ENCODE measurements at regions not wholly inside any gene's neighbourhood (a gene's known extent, or its start where the extent isn't known, plus 50 kb on each side); places are given as distances from the start of the nearest gene placed in this dataset.

DNA sequence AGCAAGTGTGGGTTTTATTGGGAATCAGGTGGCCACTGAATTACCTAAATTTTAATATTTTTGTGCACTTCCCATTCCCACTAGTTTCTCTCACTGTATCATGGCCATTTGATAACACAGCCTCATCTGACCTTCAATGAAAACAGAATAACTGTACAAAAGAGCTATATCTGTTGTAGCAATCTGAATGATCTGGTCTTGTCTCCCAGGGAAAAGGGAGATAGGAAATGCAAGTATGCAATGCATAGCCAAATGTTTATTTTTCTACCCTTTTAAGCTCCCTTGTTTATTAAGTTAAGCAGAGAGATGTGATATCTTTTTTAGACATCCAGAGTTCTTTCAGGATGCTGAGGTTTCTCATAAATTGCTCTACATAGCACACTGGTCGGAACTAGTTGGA lies 288.3 kb upstream of the CLINT1 start:
- DNase-seq (ENCODE audit: low read depth) = no peak
- no peaks in the 10 kb centered on the region for H3K36me3 ChIP-seq (ENCODE audit: control insufficient read depth, insufficient read depth, low read length)
- CTCF ChIA-PET = no interaction called here
- POLR2A ChIA-PET = no interaction called here
- TF ChIP-seq, protein P1, sequence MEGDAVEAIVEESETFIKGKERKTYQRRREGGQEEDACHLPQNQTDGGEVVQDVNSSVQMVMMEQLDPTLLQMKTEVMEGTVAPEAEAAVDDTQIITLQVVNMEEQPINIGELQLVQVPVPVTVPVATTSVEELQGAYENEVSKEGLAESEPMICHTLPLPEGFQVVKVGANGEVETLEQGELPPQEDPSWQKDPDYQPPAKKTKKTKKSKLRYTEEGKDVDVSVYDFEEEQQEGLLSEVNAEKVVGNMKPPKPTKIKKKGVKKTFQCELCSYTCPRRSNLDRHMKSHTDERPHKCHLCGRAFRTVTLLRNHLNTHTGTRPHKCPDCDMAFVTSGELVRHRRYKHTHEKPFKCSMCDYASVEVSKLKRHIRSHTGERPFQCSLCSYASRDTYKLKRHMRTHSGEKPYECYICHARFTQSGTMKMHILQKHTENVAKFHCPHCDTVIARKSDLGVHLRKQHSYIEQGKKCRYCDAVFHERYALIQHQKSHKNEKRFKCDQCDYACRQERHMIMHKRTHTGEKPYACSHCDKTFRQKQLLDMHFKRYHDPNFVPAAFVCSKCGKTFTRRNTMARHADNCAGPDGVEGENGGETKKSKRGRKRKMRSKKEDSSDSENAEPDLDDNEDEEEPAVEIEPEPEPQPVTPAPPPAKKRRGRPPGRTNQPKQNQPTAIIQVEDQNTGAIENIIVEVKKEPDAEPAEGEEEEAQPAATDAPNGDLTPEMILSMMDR (IDR thresholded peaks at IDR 0.05; ENCODE audit: insufficient read depth, low read depth, low read length) = no peak
- H3K4me3 ChIP-seq (ENCODE audit: low read depth, low read length) = no peak overlapping the region
- no peaks in the 10 kb centered on the region for H3K27me3 ChIP-seq (ENCODE audit: control insufficient read depth, insufficient read depth, low read length)

DNA sequence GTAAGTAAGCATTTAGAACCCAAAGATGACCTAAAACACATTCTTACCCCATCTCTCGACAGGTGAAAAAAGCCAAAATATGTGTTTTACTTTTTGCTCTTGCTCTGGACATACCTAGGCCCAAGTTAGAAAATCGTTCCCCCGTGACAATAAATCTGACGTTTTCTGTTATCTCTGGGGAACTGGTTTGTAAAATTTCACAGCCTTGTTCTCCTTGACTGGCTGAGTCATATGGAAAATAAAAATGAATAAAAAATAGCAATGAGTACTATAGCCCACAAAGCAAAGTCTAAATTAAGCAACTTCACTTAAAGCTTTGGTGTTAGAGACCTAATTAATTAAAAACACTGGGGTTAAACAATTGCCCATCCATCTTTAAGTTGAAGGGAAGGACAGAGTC lies 286.9 kb upstream of the CLINT1 start:
- H3K36me3 ChIP-seq (ENCODE audit: control insufficient read depth, insufficient read depth, low read length) = no peaks in the 10 kb centered on the region
- DNase-seq (ENCODE audit: low read depth) = no peak
- TF ChIP-seq, protein P1 (IDR thresholded peaks at IDR 0.05; ENCODE audit: insufficient read depth, low read depth, low read length) = no peak
- no peak overlapping the region for H3K4me3 ChIP-seq (ENCODE audit: low read depth, low read length)
- POLR2A ChIA-PET = no interaction called here
- CTCF ChIA-PET = no interaction called here
- H3K27me3 ChIP-seq (ENCODE audit: control insufficient read depth, insufficient read depth, low read length) = no peaks in the 10 kb centered on the region

DNA sequence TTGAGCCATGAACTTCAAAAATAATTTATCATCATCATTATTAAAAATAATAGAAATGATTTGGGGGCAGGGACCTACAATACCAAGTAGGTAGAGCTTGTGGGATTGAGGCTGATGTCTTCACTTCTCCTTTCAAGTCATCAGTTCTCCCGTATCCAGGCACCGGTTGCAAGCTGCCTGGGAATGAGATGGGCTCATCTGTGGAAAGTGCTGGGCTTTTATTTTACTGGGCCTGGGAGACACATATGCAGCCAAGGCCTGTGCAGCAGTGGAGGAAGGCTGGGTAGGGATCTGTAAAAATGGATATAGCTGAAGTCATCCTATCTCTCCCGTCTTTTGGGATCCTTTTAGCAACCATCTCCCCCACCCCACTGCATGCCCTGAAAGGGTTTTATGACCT lies 284.1 kb upstream of the CLINT1 start:
- Histone ChIP-seq H3K36me3 (ENCODE audit: control insufficient read depth, insufficient read depth, low read length) (no peaks in the 10 kb centered on the region), H3K27me3 (ENCODE audit: control insufficient read depth, insufficient read depth, low read length) (no peaks in the 10 kb centered on the region), H3K4me3 (ENCODE audit: low read depth, low read length) (no peak overlapping the region)
- ChIA-PET POLR2A (no interaction called here), CTCF (interaction anchor here (1.0 kb wide), 1 partner anchor 68 kb away, joined by 3 read pairs; no protein-coding TSS in a partner anchor)
- TF ChIP-seq, protein P1 (IDR thresholded peaks at IDR 0.05; ENCODE audit: insufficient read depth, low read depth, low read length) = no peak
- DNase-seq (ENCODE audit: low read depth) = no peak

DNA sequence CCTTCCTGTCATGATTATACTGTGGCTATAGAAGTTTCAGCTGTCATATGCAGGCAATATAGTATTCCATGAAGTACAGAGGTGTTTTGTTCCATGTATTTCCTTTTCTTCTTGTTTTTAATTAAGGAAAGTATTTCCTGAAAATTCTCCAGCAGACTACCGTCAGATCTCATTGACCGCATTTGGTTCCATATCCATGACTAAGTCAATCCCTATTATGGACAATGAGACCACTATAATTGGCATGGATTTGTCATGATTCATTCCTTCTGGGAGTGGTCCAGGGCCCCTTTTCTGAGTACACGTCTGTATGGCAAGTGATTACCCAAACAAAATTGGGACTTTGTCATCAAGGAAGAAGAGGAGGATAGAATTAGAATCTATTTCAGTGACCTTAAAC lies 283.2 kb upstream of the CLINT1 start:
- no peak for DNase-seq (ENCODE audit: low read depth)
- no peaks in the 10 kb centered on the region for H3K36me3 ChIP-seq (ENCODE audit: control insufficient read depth, insufficient read depth, low read length)
- no peak overlapping the region for H3K4me3 ChIP-seq (ENCODE audit: low read depth, low read length)
- H3K27me3 ChIP-seq (ENCODE audit: control insufficient read depth, insufficient read depth, low read length) = no peaks in the 10 kb centered on the region
- POLR2A ChIA-PET = no interaction called here
- CTCF ChIA-PET = interaction anchor here (0.5 kb wide), 1 partner anchor 675 kb away, joined by 3 read pairs; no protein-coding TSS in a partner anchor
- TF ChIP-seq, protein P1 (IDR thresholded peaks at IDR 0.05; ENCODE audit: insufficient read depth, low read depth, low read length) = no peak

DNA sequence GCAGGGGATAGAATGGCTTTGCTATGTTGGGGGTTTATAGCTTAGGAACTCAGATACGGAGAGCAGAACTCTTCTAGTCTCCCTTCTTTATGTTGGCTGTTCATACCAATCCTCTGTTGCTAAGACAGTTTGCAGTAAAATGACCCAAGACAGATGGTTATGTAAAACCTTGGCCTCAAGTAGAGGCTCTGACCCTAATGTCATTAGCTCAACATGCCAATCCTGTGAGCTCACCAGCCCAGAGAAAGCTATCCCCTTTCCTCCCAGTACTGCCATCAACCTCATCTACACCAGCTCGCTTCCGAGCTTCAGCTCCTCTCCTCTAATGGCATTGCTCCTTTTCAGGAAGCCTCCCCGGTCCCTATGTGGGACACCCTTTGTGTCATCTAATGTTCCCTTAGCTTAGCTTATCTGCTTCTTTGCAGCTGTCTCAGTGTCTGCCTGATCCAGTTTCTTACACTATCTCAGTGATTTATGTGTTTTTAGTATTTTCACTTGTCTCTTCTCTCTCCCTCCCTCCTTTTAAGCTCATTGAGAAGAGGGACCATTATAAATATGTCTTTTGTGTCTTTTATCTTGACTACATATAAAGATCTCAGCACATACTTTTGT lies 281.3 kb upstream of the CLINT1 start:
- no peaks in the 10 kb centered on the region for H3K36me3 ChIP-seq (ENCODE audit: control insufficient read depth, insufficient read depth, low read length)
- ChIA-PET CTCF (interaction anchor here (0.9 to 1.9 kb wide), 5 partner anchors 15 to 966 kb away, joined by 3 to 6 read pairs (median 3); no protein-coding TSS in a partner anchor), POLR2A (no interaction called here)
- no peak for DNase-seq (ENCODE audit: low read depth)
- TF ChIP-seq, protein P1 (IDR thresholded peaks at IDR 0.05; ENCODE audit: insufficient read depth, low read depth, low read length) = no peak
- no peak overlapping the region for H3K4me3 ChIP-seq (ENCODE audit: low read depth, low read length)
- H3K27me3 ChIP-seq (ENCODE audit: control insufficient read depth, insufficient read depth, low read length) = no peaks in the 10 kb centered on the region
